ENCODE measurements at regions not wholly inside any gene's neighbourhood (a gene's known extent, or its start where the extent isn't known, plus 50 kb on each side); places are given as distances from the start of the nearest gene placed in this dataset.

GRCh38 chr7:80288175-80289122, 153.8 kb downstream of the GNAI1 start:
- DNase-seq, result no peak

- DNase-seq, result no peak
Observed at GRCh38 chr7:80287400-80288174, 153.0 kb downstream of the GNAI1 start.

DNA sequence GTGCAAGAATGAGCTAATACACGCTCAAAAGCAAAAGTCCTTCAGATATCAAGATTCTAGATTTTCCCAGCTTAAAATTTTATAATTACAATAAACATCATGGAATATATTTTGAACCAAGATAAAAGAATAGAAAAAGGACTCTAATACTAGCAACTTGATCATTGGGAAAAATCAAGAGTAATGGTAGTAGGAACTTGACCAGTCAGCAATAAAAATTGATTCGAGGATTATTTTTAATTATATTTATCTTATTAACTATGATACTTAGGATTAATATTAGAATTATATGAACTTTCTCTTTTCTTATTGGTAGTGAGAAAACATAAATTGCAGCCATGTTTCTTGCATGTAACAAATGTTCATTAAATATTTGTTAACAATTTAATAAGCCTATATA, 152.0 kb downstream of the GNAI1 start:
- no peak for DNase-seq

DNA sequence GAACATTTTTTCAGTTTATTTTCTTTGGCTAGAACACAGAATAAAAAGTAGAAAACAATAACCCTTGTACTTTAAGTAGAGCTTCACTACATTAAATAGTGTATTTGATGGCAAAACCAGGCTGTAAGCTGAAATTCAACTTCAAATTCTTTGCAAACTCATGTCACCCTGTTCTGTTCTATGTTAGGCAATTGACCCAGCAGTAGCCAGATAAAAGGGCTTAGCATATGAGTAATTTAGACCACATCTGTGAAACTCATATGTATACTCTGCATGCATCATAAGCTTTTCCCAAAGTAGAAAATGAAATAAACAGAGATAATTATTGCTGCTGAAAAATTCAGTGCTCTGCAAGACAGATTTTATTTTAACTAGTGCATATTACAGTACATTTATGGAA, 150.2 kb downstream of the GNAI1 start:
- DNase-seq, result no peak

- no peak for DNase-seq
Observed at GRCh38 chr7:80279760-80280159, 145.1 kb downstream of the GNAI1 start.

DNA sequence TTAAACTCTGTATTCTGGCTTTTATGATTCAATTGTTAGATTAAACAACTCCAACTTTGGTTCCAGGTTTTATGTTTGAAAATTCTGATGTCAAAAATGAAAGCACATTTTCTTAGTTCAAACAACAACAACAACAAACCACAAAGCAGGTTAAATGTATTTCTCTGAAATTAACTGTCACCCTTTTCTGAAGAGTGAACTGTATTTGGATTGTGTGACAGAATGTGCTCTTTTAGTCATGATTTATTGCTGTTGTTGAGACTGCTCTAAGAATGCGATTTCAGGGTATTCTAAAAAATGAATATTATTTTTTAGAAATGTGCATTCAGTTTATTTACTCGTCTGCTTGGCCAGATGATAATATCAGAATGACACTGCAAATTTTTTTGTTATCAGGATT, 144.1 kb downstream of the GNAI1 start:
- DNase-seq, result no peak

DNA sequence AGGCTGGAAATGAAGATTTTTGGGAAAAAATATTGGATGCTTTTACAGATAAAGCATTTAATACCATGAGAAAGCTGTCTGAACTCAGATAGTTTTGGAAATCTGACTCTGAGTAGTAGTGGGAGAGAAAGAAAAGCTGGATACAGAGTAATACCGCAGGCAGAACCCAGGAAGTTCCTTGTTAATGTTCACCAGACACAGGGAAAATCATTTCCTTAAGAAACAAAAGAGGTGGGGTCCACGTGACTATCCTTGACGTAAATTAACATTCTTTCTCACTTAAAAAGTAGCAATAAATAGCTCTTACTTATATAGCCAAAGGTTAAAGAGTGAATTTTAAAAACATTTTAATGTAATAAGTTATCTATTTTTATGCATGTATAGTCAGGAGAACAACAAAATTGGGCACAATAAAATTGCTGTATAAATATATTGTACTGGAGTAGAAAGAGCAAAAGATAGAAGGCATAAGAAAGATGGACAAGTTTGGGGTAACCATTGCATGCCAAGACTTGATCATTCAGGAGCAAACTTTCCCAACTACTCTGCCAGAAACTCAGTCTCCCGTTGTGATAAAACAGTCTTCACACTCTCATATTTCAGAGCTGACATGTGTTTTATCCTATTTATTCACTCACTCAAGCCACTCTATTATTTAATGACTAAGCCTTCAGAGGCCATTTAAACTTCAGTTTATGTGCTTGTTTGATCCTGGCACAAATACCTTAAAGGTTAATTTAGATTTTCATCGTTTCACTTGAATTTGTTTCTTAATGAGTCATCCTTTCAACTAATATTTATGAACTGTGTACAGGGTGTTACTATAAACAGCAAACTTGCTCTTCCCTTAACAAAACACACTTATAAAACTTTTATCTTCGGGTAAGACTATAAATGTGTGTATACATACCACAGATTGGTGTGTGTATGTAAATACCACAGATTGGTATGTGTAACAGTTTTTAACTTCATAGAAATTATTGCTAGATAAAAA, 143.1 kb downstream of the GNAI1 start:
- peak; percentile 5 for DNase-seq
